ENCODE measurements at regions not wholly inside any gene's neighbourhood (a gene's known extent, or its start where the extent isn't known, plus 50 kb on each side); places are given as distances from the start of the nearest gene placed in this dataset.

DNA sequence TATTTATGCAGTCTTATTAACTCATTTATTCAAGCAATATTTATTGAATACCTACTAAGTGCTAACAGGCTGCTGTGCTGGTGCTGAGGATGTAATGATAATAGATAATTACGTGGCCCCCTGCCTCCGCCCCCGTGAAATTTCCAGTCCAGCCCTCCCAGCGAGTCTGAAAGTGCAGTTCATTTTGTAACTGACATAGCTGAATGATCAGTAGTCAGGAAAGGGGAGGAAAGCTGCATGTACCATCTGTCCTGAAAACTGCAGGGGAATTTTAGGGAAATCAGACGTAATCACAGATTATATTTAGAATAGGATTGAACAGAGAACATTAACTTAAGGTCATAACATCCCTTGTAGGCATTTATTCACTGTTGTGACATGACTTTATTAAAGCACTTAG, 736.8 kb downstream of the MCTP2 start:
- TF ChIP-seq CTCF (conservative IDR thresholded peaks at IDR 0.05; ENCODE audit: low read depth, low read length) (no peak), EZH2 (IDR thresholded peaks at IDR 0.05; ENCODE audit: borderline replicate concordance, low read depth, low read length, poor library complexity, severe bottlenecking) (no peak)
